Stimulated activated CD4-positive, alpha-beta T cell treated with anti-CD3 and anti-CD28 coated beads, Interleukin-4, amount 100 ng/mL, for 24 hours (primary cell): ENCODE measurements at regions not wholly inside any gene's neighbourhood (a gene's known extent, or its start where the extent isn't known, plus 50 kb on each side); places are given as distances from the start of the nearest gene placed in this dataset.

Experiments
- DNase-seq: peaks from one replicate; pipeline ENCODE4 v3.0.0-alpha.2; 2020

- DNase-seq: no peak
These were observed 113.6 kb upstream of the PTPN1 start for GRCh38 chr20:50396623-50397022.

- DNase-seq: no peak
These were observed 113.1 kb upstream of the PTPN1 start for GRCh38 chr20:50397058-50397457.

- DNase-seq: no peak
These were observed 112.1 kb upstream of the PTPN1 start for GRCh38 chr20:50398064-50398463.

- no peak for DNase-seq
These were observed 111.7 kb upstream of the PTPN1 start for GRCh38 chr20:50398471-50398820.

- DNase-seq: no peak
These were observed 111.2 kb upstream of the PTPN1 start for GRCh38 chr20:50398821-50399554.

GRCh38 chr20:50399555-50399916, 110.6 kb upstream of the PTPN1 start:
- DNase-seq: no peak

- no peak for DNase-seq
These were observed 110.1 kb upstream of the PTPN1 start for GRCh38 chr20:50399917-50400704.

GRCh38 chr20:50400705-50401586, 109.2 kb upstream of the PTPN1 start:
- no peak for DNase-seq

- no peak for DNase-seq
These were observed 108.4 kb upstream of the PTPN1 start for GRCh38 chr20:50401587-50402418.

- no peak for DNase-seq
These were observed 106.4 kb upstream of the PTPN1 start for GRCh38 chr20:50403565-50404418.

- DNase-seq: no peak
These were observed 105.6 kb upstream of the PTPN1 start for GRCh38 chr20:50404419-50405234.

GRCh38 chr20:50405235-50405914, 104.8 kb upstream of the PTPN1 start:
- no peak for DNase-seq

- DNase-seq: no peak
These were observed 104.1 kb upstream of the PTPN1 start for GRCh38 chr20:50405915-50406609.

- no peak for DNase-seq
These were observed 103.5 kb upstream of the PTPN1 start for GRCh38 chr20:50406610-50407136.

- no peak for DNase-seq
These were observed 101.4 kb upstream of the PTPN1 start for GRCh38 chr20:50408526-50409364.

- no peak for DNase-seq
These were observed 100.7 kb upstream of the PTPN1 start for GRCh38 chr20:50409495-50409894.

- DNase-seq: no peak
These were observed 99.8 kb upstream of the PTPN1 start for GRCh38 chr20:50410343-50410742.

GRCh38 chr20:50412069-50412468, 98.1 kb upstream of the PTPN1 start:
- DNase-seq: no peak
